ENCODE measurements at regions not wholly inside any gene's neighbourhood (a gene's known extent, or its start where the extent isn't known, plus 50 kb on each side); places are given as distances from the start of the nearest gene placed in this dataset.
A peak's percentile ranks its signal among the peaks of the same experiment; 100 is the strongest.
"Not testable (repeated sequence)": the region's sequence is repeated elsewhere in the genome, so short reads cannot be mapped to it uniquely, and the experiment has no call there.

GRCh38 chr10:30170814-30171213 is 111.4 kb upstream of the JCAD start:
- no peak for DNase-seq

GRCh38 chr10:30170146-30170545 is 110.8 kb upstream of the JCAD start:
- DNase-seq, result no peak

DNA sequence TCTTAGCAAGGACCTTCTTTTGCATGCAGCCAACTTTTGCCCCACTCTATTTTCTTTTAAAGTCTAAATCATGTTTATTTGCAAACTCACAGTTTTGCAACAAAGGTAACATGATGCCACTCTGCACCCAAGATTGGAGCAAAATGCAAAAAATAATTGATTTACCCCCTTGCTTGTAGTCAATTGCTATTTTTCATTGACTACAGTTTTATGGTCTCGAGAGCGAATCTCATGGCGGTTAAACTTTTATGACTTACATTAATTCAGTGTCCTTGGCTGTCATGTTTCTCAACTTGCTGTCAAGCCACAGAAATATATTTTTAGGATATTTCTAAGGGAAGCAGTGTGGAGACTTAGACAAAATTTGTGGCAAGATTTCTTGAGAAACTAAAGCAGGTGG is 110.0 kb upstream of the JCAD start:
- DNase-seq, result no peak

GRCh38 chr10:30166929-30167328 is 107.5 kb upstream of the JCAD start:
- DNase-seq, result no peak

GRCh38 chr10:30163410-30163809 is 104.0 kb upstream of the JCAD start:
- DNase-seq, result not testable (repeated sequence)

- DNase-seq, result not testable (repeated sequence)
These were observed 103.4 kb upstream of the JCAD start for GRCh38 chr10:30162796-30163195.

DNA sequence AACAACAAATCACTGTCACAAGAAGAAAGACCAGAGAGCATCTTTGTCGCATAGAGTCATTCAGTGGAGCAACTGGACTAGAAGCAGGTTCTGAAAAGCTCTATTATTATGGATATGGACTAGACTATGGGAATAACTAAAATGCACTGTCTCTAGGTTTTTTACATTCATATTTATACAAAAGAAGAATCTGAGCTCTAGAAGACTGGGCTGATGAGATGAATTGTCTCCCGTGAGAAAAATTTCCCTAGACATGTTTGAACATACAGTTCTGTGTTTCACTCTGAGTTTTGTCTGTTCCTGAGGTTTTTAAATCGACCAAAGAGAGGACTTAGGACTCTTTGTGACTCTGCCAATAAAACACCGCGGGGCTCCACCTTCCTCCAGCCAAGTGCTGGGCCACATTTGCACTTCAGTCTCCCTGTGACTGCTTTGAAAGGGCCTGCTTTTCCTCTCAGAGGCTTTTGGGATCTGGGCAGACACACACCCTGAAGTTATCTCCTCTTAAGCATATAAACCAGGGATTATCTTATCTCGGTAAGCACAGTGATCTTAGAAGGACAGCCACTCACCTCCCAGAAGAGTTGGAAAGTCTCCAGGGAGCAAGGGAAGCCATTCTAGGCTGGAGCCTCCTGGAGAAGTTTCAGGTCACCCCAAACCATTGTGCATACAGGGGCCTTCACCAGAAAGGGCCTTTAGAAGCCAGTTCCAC is 101.0 kb upstream of the JCAD start:
- DNase-seq, result no peak

DNA sequence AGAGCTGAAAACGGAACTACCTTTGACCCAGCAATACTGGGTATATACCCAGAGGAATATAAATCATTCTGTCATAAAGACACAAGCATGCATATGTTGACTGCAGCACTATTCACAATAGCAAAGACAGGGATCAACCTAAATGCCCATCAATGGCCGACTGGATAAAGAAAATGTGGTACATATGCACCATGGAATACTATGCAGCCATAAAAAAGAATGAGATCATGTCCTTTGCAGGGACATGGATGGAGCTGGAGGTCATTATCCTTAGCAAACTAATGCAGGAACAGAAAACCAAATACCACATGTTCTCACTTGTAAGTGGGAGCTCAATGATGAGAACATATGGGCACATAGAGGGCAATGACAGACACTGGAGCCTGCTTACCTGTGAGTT is 100.2 kb upstream of the JCAD start:
- DNase-seq, result not testable (repeated sequence)

GRCh38 chr10:30158325-30158960 is 99.1 kb upstream of the JCAD start:
- DNase-seq, result no peak

DNA sequence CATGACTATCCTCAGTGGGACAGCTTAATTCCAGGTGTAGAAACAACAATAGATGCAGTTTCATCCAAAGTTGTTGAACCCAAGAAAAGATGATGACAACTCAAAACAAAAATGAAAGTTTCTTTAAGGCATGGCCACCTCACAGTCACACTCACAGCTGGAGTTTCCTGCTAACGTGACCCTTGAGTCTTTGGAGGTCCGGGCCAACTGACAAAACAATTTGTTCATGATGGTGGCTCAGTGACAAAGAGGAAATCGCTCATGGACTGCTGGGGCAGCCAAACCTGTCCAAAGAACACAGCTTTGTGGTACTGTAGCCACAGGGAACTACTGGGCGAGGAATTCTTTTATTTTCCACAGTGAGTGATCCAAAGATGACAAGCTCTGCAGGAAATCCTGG is 96.0 kb upstream of the JCAD start:
- DNase-seq, result peak; percentile 5

DNA sequence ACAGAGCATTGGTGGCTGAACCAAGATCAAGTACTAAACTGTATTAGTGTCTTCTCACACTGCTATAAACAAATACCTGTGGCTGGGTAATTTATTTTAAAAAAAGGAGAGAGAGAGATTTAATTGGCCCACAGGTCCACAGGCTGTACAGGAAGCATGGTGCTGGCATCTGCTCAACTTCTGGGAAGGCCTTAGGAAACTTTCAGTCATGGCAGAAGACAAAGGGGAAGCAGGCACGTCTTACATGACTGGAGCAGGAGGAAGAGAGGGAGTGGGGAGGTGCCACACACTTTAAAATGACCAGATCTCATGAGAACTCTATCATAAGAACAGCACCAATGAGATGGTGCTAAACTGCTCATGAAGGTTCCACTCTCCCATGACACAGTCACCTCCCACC is 95.2 kb upstream of the JCAD start:
- DNase-seq, result no peak

- DNase-seq, result no peak
These were observed 94.7 kb upstream of the JCAD start for GRCh38 chr10:30154126-30154525.

GRCh38 chr10:30151581-30152389 is 92.4 kb upstream of the JCAD start:
- DNase-seq, result peak; percentile 15

GRCh38 chr10:30141423-30141822 is 82.0 kb upstream of the JCAD start:
- DNase-seq, result no peak

DNA sequence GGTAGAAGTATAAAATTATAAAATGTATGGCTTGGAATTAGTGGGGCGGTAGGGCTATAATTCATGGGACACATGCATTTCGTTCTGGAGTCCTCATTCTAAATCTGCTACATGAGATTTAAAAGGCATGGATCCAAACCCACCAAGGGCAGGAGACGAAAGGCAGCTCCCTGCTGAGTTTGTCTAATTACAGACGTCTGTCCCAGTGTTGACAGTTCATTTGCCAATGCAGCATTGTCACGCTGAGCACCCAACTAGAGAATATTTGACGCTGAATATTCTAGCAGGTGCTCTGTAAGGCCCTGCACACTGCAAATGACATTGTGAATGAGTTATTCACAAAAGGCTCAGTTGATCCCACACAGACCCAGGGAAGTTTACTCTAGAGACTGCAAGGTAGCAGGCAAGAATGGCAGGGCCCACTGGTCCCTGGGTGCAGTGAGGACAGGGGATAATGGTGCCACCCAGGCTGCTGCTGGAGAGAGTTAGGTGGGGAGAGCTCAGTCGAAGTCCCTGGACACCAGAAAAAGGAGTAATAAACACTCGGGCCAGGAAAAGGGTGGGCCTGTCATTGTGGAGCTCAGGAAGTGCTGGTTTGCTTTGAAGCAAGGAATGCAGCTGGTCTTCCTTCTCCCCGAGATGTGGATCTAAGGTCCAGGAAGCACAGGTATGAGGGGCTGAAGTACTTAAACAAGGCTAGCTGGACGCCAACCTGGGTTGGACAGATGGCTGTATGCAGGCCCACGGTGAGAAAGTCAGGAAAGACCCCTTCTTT is 75.0 kb upstream of the JCAD start:
- no peak for DNase-seq

GRCh38 chr10:30133198-30133597 is 73.8 kb upstream of the JCAD start:
- no peak for DNase-seq

DNA sequence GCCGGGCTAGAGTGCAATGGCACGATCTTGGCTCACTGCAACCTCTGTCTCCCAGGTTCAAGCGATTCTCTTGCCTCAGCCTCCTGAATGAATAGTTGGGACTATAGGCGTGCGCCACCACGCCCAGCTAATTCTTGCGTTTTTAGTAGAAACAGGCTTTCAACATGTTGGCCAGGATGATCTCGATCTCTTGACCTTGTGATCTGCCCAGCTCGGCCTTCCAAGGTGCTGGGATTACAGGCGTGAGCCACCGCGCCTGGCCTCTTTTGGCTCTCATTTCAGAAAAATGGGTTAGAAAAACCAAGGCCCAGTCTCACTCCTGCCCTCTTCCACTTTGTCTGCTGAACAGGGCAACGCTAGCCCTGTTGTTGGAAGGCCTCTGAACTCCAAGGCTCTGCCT is 72.0 kb upstream of the JCAD start:
- not testable (repeated sequence) for DNase-seq

DNA sequence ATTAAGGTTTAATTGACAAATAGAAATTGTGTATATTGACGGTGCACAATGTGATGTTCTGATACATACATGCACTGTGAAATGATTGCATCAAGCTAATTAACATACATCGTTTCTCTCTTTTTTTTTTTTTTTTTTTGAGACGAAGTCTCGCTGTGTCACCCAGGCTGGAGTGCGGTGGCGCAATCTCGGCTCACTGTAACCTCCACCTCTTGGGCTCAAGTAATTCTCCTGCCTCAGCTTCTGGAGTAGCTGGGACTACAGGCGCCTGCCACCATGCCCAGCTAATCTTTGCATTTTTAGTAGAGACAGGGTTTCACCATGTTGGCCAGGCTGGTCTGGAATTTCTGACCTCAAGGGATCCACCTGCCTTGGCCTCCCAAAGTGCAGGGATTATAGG is 69.9 kb upstream of the JCAD start:
- not testable (repeated sequence) for DNase-seq

- peak; percentile 54 for DNase-seq
These were observed 67.7 kb upstream of the JCAD start for GRCh38 chr10:30127120-30127541.

DNA sequence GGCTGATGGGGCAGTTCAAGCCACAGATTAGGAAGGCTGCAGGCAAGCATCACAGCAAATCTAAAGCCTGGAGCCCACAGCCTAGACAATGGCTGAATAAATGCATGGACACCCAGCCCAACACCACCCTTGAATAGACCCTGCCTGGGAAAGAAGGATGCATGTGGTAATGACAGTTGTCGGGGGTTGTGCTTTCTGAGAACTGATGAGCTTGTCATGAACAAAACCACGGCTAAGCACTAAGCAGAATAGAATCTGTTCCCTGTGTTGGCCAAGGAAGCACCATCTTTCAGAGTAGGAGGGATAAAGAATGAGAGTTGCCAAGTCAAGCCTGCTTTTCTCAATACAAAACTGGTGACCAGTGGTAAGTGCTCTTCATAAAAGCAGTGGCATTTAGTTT is 66.1 kb upstream of the JCAD start:
- DNase-seq, result no peak

- DNase-seq, result no peak
These were observed 65.3 kb upstream of the JCAD start for GRCh38 chr10:30124704-30125103.

DNA sequence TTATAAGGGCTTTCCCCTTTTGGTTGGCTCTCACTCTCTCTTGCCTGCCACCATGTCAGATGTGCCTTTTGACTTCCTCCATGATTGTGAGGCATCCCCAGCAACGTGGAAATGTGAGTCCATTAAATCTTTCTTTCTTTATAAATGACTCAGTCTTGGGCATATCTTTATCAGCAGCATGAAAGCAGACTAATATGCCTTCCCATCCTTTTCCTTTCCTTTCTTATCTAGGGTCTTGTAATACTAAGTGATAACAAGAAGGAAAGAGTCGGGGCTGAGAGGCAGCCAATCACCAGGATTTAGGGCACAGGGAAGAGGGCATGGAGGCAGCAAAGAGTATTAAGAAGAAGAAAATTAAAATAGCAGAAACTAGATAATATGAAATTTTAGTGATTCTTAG is 62.0 kb upstream of the JCAD start:
- no peak for DNase-seq

Data from muscle of arm (tissue), 1 donor.